ENCODE measurements at regions not wholly inside any gene's neighbourhood (a gene's known extent, or its start where the extent isn't known, plus 50 kb on each side); places are given as distances from the start of the nearest gene placed in this dataset.
A peak's percentile ranks its signal among the peaks of the same experiment; 100 is the strongest.
"Not testable (repeated sequence)": the region's sequence is repeated elsewhere in the genome, so short reads cannot be mapped to it uniquely, and the experiment has no call there.

DNA sequence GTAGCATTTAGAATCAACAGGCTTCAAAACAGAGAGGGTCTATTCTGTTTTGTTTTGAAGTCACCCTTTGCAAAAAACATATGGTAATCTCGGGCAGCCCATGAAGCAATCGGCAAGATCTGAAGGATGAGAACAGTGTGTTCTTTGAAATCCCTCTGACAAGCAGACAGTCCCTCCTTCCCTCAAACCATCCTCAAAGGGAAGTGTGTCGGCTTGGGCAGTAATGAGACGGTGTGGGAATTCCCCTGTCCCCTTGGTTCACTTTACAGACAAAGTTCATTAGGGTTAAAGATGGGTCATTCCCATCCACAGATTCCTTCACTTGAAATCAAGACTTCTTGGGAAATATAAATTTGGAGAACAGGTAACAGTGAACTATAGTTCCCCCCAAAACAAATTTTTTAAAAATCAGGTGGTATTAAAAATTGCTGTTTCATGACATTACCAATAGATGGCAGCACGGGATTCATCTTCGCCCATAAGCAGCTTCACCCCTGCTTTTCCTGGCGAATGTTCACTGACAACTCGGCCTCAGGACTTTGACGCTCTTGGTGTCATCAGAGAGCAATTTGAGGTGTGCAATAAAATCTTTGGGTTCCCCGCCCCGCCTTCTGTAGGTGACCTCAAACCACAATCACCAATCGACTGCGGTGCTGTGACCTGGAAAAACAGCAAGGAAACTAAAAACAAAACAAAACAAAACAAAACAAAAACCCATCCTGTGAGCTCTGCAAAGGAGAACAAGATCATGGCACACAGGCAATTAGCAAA, 159.3 kb upstream of the TNFAIP3 start:
- DNase-seq (ENCODE audit: low read depth in 1 of 2, low spot score in 1 of 2) = peak; percentile 27 to 59

DNA sequence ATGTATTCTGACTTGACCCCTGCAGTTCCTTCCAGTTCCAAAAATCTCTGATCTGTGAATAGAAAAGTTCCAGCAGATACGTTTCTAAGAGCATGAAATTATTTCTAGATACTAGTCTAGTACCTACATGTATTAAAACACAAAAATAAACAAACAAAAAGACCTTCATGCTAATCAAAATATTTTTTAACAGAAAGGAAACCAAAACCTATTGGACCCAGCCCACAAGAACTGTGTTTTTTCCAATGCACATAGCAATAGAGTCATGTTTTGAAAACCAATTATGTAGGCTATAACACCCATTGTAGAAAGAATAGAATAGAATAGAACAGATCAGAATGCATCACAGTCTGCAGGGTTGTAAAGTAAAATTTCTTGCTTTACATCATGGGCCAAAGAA, 158.6 kb upstream of the TNFAIP3 start:
- DNase-seq (ENCODE audit: low read depth in 1 of 2, low spot score in 1 of 2) = no peak

DNA sequence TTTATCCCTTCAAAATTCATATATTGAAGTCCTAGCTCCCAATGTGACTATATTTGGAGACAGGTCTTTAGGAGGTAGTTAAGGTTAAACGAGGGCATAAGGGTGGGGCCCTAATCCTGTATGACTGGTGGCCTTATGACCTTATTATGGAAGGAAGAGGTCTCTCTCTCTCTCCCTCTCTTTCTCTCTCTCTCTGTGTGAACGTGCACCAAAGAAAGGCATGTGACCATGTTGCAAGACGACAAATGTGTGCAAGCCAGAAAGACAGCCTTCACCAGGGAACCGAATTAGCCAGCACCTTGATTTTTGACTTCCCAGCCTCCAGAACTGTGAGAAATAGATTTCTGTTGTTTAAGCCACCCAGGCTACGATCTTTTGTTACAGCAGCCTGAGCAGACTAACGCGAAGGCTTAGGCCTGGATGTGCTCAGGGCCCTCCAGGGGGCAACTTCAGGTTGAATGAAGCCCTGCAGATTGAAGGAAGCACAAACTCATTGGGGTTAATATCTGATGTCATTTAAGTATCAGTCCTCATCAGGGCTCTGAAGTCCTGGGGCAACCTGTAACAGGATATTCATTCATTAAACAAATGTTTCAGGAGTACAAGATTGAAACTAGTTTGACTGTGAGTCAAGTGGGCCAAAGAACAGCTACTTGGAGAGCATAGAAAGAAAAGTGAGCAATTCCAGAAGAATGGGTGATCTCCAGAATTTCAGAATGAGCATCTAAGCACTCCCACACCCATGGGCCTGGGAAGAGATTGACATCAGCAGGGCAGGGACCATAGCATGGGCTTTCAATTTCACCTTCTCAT, 157.4 kb upstream of the TNFAIP3 start:
- no peak for DNase-seq (ENCODE audit: low read depth in 1 of 2, low spot score in 1 of 2)

DNA sequence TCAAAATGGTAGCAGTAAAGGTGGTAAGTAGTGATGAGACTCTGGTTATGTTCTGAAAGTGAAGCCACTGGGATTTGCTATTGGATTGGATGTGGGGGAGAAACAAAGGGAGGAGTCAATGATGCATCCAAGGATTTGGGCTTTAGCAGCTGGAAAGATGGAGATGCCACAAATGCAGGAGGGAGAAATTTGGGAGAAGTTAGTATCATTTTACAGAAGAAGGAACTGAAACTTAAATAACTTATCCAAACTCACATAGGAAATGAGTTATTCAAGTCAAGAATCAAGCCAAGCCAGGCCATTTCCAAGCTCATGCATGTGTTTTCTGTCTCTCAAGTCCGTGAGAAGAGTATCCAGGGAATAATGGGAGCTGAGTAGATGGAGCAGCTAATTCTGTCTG, 155.1 kb upstream of the TNFAIP3 start:
- DNase-seq (ENCODE audit: low read depth in 1 of 2, low spot score in 1 of 2) = no peak

DNA sequence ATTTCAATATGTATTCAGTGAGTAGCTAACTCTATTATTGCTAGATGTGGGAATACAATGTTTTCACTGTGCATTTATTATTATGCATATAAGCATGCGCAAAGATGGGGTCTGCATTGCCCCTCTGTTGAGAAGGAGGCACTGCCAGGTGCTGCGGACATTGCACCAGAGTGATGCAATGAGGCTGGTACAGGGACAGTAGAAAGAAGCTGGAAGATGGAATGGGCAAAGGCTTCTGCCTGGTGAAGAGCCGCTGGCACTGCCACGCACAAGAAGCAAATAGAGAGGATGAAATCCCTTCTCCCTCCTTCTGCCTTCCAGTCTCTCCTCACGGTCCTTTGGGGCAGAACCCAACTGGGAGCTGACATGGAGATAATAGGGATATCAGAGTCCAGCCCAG, 154.5 kb upstream of the TNFAIP3 start:
- no peak for DNase-seq (ENCODE audit: low read depth in 1 of 2, low spot score in 1 of 2)

DNA sequence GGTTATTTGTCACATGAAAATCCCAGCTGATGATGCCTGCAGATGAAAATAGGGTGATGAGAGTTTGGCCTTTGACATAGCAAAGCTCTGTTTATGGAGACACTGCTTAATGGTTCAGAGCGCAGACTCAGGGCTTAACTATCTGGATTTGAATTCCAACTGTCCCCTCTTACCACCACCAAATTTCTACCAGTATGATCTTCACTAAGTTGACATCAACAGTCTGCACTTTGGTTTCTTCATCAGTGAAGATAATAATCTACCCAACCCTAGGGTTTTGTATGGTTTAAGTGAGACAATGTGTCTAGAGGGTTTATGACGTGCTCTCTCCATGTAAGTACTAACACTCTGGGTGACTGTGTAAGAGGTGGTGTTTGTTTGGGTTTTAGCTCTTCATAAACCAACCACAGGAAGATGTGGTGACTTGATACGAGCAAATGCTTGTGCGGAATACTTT, 151.4 kb upstream of the TNFAIP3 start:
- no peak for DNase-seq (ENCODE audit: low read depth in 1 of 2, low spot score in 1 of 2)

DNA sequence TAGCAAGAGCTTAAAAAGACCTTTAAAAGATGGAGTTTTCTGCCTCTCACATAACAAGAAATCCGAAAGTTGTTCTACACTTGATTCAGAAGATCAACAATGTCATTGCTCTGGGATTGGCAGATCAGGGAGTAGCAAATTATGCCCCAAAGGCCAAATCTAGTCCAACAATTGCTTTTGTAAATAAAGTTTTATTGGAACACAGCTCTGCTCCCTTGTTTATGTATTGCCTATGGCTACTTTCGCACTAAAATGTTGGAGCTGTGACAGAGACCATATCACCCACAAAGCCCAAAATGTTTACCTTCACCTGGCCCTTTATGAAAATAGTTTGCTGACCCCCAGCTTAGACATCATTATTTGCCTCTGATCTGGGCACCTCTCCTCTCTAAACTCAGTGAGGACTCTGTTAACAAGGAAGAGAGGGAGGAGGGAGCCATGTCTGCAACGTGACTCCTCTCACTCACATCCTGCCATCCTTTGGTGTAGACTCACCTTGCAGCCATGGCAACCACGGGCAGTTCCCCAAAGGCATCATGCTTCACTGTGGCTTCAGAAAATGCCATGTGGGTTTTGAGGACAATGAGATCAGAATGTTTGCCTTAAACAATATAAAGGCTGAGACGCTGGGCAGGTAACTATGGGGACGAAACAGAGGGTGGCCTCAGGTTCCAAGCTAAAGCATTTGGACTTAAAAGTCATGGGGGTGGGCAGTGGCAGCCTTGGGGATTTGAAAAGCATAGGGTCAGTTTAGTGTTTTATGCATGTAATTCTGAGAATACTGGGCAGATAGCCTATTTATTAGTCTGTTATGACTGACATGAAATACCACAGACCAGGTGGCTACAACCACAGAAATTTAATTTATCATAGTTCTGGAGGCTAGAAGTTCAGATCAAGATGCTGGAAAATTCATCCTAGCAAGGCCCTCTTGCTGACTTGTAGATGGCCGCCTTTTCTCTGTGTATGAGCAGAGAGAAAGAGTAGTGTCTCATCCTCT, 149.7 kb upstream of the TNFAIP3 start:
- peak; percentile 17 to 49 for DNase-seq (ENCODE audit: low read depth in 1 of 2, low spot score in 1 of 2)

DNA sequence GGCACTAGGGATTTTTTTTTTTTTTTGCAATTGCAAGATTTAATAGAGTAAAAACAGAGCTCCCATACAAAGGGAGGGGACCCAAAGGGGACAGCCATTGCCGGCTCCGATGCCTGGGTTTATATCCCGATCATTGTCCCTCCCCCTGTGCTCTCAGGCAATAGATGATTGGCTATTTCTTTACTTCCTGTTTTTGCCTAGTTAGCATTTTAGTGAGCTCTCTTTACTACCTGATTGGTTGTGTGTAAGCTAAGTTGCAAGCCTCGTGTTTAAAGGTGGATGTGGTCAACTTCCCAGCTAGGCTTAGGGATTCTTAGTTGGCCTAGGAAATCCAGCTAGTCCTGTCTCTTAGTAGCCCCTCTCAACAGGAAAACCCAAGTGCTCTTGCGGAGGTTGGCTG, 148.2 kb upstream of the TNFAIP3 start:
- DNase-seq (ENCODE audit: low read depth in 1 of 2, low spot score in 1 of 2) = not testable (repeated sequence)

DNA sequence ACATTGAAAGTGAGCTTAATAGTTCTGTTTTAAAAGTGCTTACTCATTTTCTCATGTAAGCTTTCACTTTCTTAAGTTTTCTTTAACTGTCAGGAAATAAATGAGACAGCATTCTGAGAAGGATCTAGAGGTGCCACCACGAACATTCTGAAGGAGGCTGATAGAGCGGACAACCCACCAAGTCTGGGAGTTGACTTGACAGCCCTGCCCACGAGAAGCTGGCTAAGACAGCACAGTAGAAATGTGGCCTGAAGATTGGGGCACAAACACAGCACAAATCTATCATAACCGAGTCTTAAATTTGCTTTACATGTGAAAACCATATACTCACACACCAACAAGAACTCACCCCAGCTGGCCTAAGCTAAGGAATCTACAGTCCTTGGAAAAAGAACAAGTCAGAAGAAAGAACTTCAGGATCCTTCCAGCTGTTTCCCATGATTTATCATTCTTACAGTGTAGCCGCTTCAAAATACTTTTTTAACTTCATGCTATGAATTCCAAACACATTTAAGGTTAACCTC, 144.2 kb upstream of the TNFAIP3 start:
- DNase-seq (ENCODE audit: low read depth in 1 of 2, low spot score in 1 of 2) = no peak

DNA sequence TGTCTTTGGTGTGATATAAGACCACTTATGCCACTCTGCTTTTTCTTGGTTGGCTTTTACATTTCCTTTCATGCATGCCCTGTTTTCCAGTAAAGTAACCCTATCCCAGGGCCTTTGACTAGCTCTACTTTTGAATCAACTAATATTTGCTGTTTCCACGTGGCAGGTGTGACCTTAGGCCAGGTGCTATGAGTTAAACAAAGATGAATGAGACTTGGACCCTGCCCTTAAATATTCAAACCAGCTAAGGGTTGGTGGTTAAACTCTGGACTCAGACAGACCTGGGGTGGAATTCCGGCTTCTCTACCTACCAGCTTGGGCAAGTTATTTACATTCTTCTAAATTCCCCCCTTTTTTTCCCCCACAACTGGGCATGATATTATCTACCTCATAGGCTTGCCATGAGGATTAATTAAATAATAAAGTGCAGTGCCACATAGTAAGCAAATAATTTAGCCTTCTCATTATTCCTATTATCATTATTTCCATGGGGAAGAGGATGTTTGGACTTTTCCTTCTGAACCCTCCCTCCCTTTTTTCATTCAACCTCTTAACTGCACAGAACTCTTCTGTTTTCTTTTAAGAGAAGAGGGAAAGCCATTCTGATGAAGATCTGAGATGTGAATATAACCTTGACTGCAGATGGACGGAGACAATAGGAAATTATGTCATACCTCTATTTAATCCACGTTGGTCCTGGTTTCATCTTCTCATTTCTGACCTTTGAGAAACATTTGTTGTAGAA, 143.6 kb upstream of the TNFAIP3 start:
- no peak for DNase-seq (ENCODE audit: low read depth in 1 of 2, low spot score in 1 of 2)

DNA sequence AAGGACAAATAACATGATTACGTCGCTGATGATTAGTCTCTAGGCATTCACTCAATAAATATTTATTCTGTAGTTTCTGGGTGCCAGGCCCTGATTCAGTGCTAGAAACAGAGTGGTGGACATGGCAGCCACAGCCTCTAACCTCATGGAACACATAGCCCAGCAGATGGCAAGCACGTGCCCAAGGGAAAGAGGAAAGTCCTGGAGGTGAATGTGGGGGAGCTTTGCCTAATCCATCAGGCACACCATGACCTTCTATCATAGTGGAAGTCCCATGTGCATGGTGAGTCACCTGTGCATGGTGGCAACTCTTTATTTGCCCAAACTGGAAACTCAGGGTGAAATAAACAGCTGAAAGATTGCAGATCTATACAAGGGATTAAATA, 143.0 kb upstream of the TNFAIP3 start:
- no peak for DNase-seq (ENCODE audit: low read depth in 1 of 2, low spot score in 1 of 2)

DNA sequence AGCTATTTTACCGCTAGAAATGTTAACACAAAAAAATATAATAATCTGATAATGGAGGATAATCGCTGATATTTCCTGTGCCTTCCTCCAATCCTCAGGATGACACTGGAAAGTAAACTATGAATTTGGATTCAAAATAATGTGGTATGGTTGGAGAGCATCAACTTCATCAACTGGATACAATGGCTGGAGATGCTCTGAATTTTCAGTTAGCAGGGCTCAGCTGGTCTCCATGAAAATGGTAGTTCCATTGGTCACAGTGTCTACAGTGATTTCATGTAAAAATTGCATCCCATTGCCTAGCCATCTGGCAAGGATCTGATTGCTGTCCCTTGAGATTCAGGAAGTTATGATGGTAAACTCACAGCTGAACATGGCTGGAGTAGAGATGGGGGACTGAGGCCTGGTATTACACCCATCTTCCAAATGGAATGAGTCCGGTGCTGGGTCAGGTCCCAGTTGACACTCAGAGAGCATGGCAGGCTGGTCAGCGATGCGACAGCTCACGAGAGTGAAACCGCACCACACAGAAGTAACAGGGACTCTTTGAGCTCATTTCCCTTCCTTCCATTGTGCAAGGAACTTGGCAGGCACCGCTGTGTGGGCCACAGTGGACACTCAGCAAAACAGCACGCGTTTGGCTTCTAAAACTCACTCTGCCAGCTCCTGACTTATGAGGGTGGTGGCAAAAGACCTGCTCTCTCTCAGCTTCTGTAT, 142.4 kb upstream of the TNFAIP3 start:
- DNase-seq (ENCODE audit: low read depth in 1 of 2, low spot score in 1 of 2) = no peak

DNA sequence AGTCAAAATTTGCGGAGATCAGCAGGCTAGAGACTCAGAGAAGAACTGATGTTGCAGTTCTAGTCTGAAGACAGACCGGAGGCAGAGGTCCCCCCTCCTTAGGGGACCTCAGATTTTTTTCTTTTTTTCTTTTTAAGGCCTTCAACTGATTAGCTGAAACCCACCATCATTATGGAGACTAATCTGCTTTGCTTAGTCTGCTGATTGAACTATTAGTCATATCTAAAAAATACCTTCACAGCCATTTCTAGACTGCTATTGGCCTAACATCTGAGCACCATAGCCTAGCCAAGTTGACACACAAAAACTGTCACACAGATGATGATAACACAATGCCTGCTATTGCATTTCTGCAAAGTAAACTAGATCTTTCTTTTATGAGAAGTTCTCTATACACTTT, 141.1 kb upstream of the TNFAIP3 start:
- no peak for DNase-seq (ENCODE audit: low read depth in 1 of 2, low spot score in 1 of 2)

DNA sequence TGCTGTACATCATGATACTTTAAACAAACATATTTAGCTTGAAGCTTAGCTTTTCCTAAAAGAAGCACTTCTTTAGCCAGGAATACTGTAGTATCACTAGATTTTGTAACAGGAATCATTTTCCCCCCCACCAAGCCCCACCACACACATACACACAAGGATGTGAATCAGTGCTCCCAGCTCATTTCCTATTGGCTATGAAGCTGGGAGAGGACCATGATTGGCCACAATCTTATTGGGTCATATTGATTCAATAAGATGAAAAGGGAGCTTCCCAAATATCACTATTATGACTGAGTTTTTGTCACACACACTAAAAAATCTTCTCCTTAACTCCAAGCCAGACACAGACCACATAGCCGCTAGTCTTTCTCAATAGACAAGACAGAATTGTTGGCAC, 140.5 kb upstream of the TNFAIP3 start:
- DNase-seq (ENCODE audit: low read depth in 1 of 2, low spot score in 1 of 2) = no peak

DNA sequence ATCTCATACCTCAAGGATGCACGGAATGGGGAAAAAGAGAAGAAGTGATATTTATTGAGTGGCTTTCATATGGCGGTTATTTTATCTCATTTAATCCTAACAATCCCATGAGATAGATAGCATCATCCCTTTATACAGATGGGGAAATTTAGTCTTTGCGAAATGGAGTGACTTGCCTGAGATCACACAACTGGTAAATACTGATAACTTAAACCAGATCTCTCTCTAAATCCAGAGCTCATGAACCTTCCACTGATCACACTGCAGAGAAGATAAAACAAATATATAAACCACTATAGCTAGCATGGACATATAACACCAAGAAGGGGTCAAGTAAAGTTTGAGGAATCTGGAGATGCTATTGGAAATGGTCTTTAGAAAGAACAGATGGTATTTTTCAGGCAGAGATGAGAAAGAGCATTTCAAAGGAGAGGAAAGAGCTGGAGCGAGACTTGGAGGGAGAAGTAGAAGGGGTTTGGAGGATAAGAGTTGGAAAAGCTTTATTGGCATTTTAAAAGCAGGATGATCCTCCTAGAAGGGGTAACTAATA, 139.8 kb upstream of the TNFAIP3 start:
- DNase-seq (ENCODE audit: low read depth in 1 of 2, low spot score in 1 of 2) = no peak

DNA sequence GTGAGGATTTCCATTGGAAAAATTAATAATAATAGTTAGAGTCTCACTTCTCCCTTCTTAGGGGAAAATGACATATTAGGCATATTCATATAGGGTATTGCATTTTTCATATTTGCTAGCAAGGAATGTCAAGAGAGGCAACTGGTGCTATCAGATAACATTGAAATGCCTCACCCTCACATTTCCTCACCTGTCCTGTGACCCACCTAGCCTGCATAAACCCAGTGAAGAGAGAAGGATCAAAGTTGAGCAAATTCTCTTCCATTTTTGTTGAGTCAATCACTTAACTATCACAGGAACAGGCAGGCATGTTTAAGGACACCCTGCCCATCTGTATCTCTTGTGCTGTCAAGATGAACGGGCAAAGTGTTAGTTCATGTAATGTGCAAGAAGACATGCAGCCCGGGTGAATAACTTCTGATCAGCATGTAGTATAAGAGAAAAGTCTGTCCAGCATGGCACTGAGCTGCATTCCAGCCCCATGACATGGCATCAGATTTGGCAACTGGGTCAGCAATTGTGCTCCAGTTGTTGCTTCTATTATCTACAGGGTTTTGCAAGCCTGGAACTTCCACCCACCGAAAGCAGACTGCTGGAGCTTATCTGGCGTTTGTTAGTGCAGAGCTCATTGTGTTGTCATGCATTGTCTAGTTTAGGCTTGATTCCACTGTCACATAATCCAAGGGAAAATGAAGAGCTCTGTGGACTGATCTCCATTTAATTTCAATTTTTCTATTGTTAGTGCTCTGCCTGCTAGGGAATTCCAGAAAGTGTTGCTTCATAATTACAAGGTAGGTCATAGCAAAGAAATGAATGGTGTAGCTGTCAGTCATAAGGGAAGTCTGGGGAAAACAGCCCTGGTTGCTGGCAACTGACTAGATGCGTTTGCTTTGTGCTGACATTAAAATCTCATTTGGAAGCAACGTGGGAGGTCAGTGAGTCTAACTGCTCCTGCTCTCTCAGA, 138.4 kb upstream of the TNFAIP3 start:
- no peak for DNase-seq (ENCODE audit: low read depth in 1 of 2, low spot score in 1 of 2)

DNA sequence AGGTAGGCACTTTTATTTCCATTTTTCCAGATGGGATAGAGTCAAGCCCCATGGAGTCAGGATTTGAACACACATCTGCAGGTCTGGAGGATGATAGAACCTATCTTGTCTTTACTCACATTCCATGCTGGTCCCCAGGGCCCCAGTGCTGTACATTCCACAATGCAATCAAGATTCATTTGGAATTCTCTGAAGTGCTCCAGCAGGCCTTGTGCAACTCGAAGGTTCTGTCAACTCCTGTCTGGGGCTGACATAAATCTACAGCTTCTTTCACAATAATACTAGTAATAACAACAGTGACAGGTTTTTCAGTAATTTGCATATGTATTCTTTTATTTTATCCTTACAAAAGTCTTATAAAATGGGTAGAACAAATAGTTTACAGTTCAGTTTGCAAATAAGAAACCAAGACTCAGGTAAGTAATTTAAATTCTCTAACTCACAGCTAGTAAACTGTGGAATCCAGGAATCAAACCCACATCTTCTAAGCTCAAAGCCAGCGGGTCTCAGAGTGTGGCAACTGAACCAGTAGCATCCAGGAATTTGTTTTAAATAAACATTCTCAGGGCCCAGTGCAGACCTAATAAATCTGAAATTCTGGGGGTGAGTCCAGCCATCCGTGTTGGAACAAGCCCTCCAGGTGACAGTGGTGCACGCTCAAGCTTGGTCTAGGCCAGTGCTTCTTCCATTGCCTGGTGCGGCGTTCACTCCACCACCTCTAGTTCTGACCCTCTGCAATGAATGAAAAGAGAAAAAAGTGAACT, 137.0 kb upstream of the TNFAIP3 start:
- no peak for DNase-seq (ENCODE audit: low read depth in 1 of 2, low spot score in 1 of 2)

DNA sequence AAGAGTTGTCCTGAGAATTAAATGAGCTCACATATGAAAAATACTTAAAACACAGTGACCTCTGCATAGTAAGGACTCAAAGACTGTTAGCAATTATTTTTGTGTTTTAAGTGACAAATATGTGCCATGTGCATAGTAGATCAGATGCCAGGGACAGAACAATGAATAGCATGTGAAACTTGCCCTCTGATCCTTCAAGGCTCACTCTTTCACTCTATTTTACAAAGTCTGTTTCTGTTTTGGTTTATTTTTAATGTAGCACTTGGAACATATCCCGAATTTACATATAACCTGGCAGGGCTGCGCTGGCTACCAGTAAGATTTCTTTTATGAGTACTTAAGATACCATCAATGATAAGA, 135.5 kb upstream of the TNFAIP3 start:
- no peak for DNase-seq (ENCODE audit: low read depth in 1 of 2, low spot score in 1 of 2)
